Skeletal muscle tissue (tissue), 3 donors: ENCODE measurements at regions not wholly inside any gene's neighbourhood (a gene's known extent, or its start where the extent isn't known, plus 50 kb on each side); places are given as distances from the start of the nearest gene placed in this dataset.

Experiments used
- H3K27ac ChIP-seq: one replicate; pipeline ENCODE4 v1.7.0; 2013; ENCODE audit warnings: mild to moderate bottlenecking, low read depth, low read length, inconsistent platforms
- H3K27me3 ChIP-seq, 3 donors: one replicate each; pipeline ENCODE4 v1.7.0; 2013; ENCODE audit warnings: low read length in 3 of 3; ENCODE audit not compliant: control insufficient read depth in 3 of 3, insufficient read depth in 3 of 3
- H3K36me3 ChIP-seq, 3 donors: one replicate each; pipeline ENCODE4 v1.7.0; 2013; ENCODE audit warnings: low read length in 3 of 3; ENCODE audit not compliant: control insufficient read depth in 3 of 3, insufficient read depth in 3 of 3
- H3K4me1 ChIP-seq, 3 donors: one replicate each; pipeline ENCODE4 v1.7.0; 2013; ENCODE audit warnings: low read length in 3 of 3, mild to moderate bottlenecking in 3 of 3; ENCODE audit not compliant: control insufficient read depth in 3 of 3, insufficient read depth in 3 of 3
- H3K4me3 ChIP-seq, 3 donors: one replicate each; pipeline ENCODE4 v1.7.0; 2013; ENCODE audit warnings: low read length in 3 of 3
- H3K9ac ChIP-seq, 3 donors: one replicate each; pipeline ENCODE4 v1.7.0; 2013; ENCODE audit warnings: low read length in 3 of 3, mild to moderate bottlenecking in 3 of 3, moderate library complexity in 2 of 3, low read depth in 1 of 3
- H3K9me3 ChIP-seq, 3 donors: one replicate each; pipeline ENCODE4 v1.7.0; 2013; ENCODE audit warnings: low read length in 3 of 3; ENCODE audit not compliant: control insufficient read depth in 3 of 3
- donor health status: Osteomylitis.

- Histone ChIP-seq H3K4me1 (no peaks in the 10 kb centered on the region), H3K4me3 (no peak overlapping the region), H3K36me3 (no peaks in the 10 kb centered on the region), H3K9me3 (peaks cover 0 to 2% (median 0%) of the 10 kb centered on the region in 3 donors), H3K27me3 (no peaks in the 10 kb centered on the region), H3K9ac (no peak overlapping the region), H3K27ac (no peak overlapping the region)
Measured at GRCh38 chr12:77777274-77777673, 53.4 kb upstream of the NAV3 start.

- H3K27ac ChIP-seq, result no peak overlapping the region
- peaks cover 0 to 2% (median 0%) of the 10 kb centered on the region in 3 donors for H3K9me3 ChIP-seq
- H3K27me3 ChIP-seq, result no peaks in the 10 kb centered on the region
- no peaks in the 10 kb centered on the region for H3K4me1 ChIP-seq
- H3K9ac ChIP-seq, result no peak overlapping the region
- no peak overlapping the region for H3K4me3 ChIP-seq
- no peaks in the 10 kb centered on the region for H3K36me3 ChIP-seq
Measured at GRCh38 chr12:77774761-77775160, 55.9 kb upstream of the NAV3 start.

- no peaks in the 10 kb centered on the region for H3K4me1 ChIP-seq
- peaks cover 0 to 4% (median 2%) of the 10 kb centered on the region in 3 donors for H3K9me3 ChIP-seq
- H3K9ac ChIP-seq, result no peak overlapping the region
- H3K36me3 ChIP-seq, result no peaks in the 10 kb centered on the region
- no peak overlapping the region for H3K27ac ChIP-seq
- no peaks in the 10 kb centered on the region for H3K27me3 ChIP-seq
- no peak overlapping the region for H3K4me3 ChIP-seq
Measured at GRCh38 chr12:77772676-77773298, 57.9 kb upstream of the NAV3 start.

- Histone ChIP-seq H3K4me1 (no peaks in the 10 kb centered on the region), H3K27me3 (no peaks in the 10 kb centered on the region), H3K9me3 (peaks cover 0 to 6% (median 0%) of the 10 kb centered on the region in 3 donors)
Measured at GRCh38 chr12:77768558-77768957, 62.1 kb upstream of the NAV3 start.

GRCh38 chr12:77767756-77768343 lies 62.8 kb upstream of the NAV3 start:
- no peak overlapping the region for H3K27ac ChIP-seq
- no peak overlapping the region for H3K4me3 ChIP-seq
- H3K27me3 ChIP-seq, result no peaks in the 10 kb centered on the region
- H3K4me1 ChIP-seq, result no peaks in the 10 kb centered on the region
- H3K9ac ChIP-seq, result no peak overlapping the region
- H3K36me3 ChIP-seq, result no peaks in the 10 kb centered on the region
- peaks cover 0 to 6% (median 0%) of the 10 kb centered on the region in 3 donors for H3K9me3 ChIP-seq

More at GRCh38 chr12:77768558-77768957, 62.1 kb upstream of the NAV3 start:
- H3K9ac ChIP-seq, result no peak overlapping the region
- no peak overlapping the region for H3K27ac ChIP-seq
- no peak overlapping the region for H3K4me3 ChIP-seq
- no peaks in the 10 kb centered on the region for H3K36me3 ChIP-seq

GRCh38 chr12:77767335-77767734 lies 63.4 kb upstream of the NAV3 start:
- no peaks in the 10 kb centered on the region for H3K36me3 ChIP-seq
- H3K4me3 ChIP-seq, result no peak overlapping the region

GRCh38 chr12:77766224-77766623 lies 64.5 kb upstream of the NAV3 start:
- no peaks in the 10 kb centered on the region for H3K27me3 ChIP-seq
- H3K9ac ChIP-seq, result no peak overlapping the region
- no peaks in the 10 kb centered on the region for H3K36me3 ChIP-seq
- H3K4me1 ChIP-seq, result no peaks in the 10 kb centered on the region
- no peak overlapping the region for H3K4me3 ChIP-seq
- H3K9me3 ChIP-seq, result peaks cover 0 to 6% (median 0%) of the 10 kb centered on the region in 3 donors
- H3K27ac ChIP-seq, result no peak overlapping the region

More at GRCh38 chr12:77767335-77767734, 63.4 kb upstream of the NAV3 start:
- H3K9ac ChIP-seq, result no peak overlapping the region
- H3K27me3 ChIP-seq, result no peaks in the 10 kb centered on the region
- peaks cover 0 to 6% (median 0%) of the 10 kb centered on the region in 3 donors for H3K9me3 ChIP-seq
- H3K27ac ChIP-seq, result no peak overlapping the region
- no peaks in the 10 kb centered on the region for H3K4me1 ChIP-seq

GRCh38 chr12:77761286-77761685 lies 69.4 kb upstream of the NAV3 start:
- no peaks in the 10 kb centered on the region for H3K27me3 ChIP-seq
- H3K27ac ChIP-seq, result no peak overlapping the region
- no peaks in the 10 kb centered on the region for H3K9me3 ChIP-seq

GRCh38 chr12:77760271-77761025 lies 70.2 kb upstream of the NAV3 start:
- Histone ChIP-seq H3K9ac (no peak overlapping the region), H3K27me3 (no peaks in the 10 kb centered on the region), H3K4me1 (no peaks in the 10 kb centered on the region), H3K27ac (no peak overlapping the region), H3K36me3 (no peaks in the 10 kb centered on the region), H3K4me3 (no peak overlapping the region), H3K9me3 (no peaks in the 10 kb centered on the region)

More at GRCh38 chr12:77761286-77761685, 69.4 kb upstream of the NAV3 start:
- Histone ChIP-seq H3K4me3 (no peak overlapping the region), H3K4me1 (no peaks in the 10 kb centered on the region), H3K36me3 (no peaks in the 10 kb centered on the region), H3K9ac (no peak overlapping the region)

- Histone ChIP-seq H3K27ac (no peak overlapping the region), H3K9ac (no peak overlapping the region), H3K4me1 (no peaks in the 10 kb centered on the region), H3K9me3 (no peaks in the 10 kb centered on the region), H3K4me3 (no peak overlapping the region), H3K27me3 (no peaks in the 10 kb centered on the region), H3K36me3 (no peaks in the 10 kb centered on the region)
Measured at GRCh38 chr12:77754086-77754485, 76.6 kb upstream of the NAV3 start.
